BLaER1 treated with 17β-estradiol and CSF1 and Interleukin-3, amounts not matched to agents 10 nM and 100 nM (cell line): ENCODE measurements at regions not wholly inside any gene's neighbourhood (a gene's known extent, or its start where the extent isn't known, plus 50 kb on each side); places are given as distances from the start of the nearest gene placed in this dataset.

Source experiments
- H3K27ac ChIP-seq, 11 experiments: shearing (Covaris generic); formaldehyde crosslinking; 2 replicates each; pipeline ENCODE4 v1.8.1; 2022
- H3K27me3 ChIP-seq, 11 experiments: shearing (Covaris generic); formaldehyde crosslinking; 2 replicates each; pipeline ENCODE4 v1.8.1; 2022
- H3K36me3 ChIP-seq, 11 experiments: shearing (Covaris generic); formaldehyde crosslinking; 2 replicates each; pipeline ENCODE4 v1.8.1; 2022
- H3K4me1 ChIP-seq, 10 experiments: shearing (Covaris generic); formaldehyde crosslinking; 2 replicates each; pipeline ENCODE4 v1.8.1; 2022
- H3K4me2 ChIP-seq, 11 experiments: shearing (Covaris generic); formaldehyde crosslinking; 2 replicates each; pipeline ENCODE4 v1.8.1; 2022
- H3K4me3 ChIP-seq, 10 experiments: shearing (Covaris generic); formaldehyde crosslinking; 2 replicates each; pipeline ENCODE4 v1.8.1; 2022
- H3K9ac ChIP-seq, 11 experiments: shearing (Covaris generic); formaldehyde crosslinking; 2 replicates each; pipeline ENCODE4 v1.8.1; 2022
- H3K9me3 ChIP-seq, 11 experiments: shearing (Covaris generic); formaldehyde crosslinking; replicated peaks in 1 of 11; 2 replicates each; pipeline ENCODE4 v1.8.1; 2022
- H4K20me1 ChIP-seq, 11 experiments: shearing (Covaris generic); formaldehyde crosslinking; 2 replicates each; pipeline ENCODE4 v1.8.1; 2022
- Cebpa-rat ChIP-seq, 11 experiments: shearing (Covaris generic); IDR thresholded peaks; 2 replicates each; pipeline ENCODE4 v1.8.1; 2022

- TF ChIP-seq Cebpa-rat (IDR thresholded peaks at IDR 0.05): no peak
- Histone ChIP-seq H3K27ac (no peak overlapping the region), H3K4me1 (peaks cover 0 to 46% (median 28%) of the 10 kb centered on the region in 10 experiments; a peak in 17 of 20 replicates), H3K4me2 (no peak overlapping the region), H3K9me3 (peaks cover 0 to 21% (median 3%) of the 10 kb centered on the region in 11 experiments; a peak in 9 of 22 replicates), H3K27me3 (no peaks in the 10 kb centered on the region), H3K4me3 (no peak overlapping the region), H3K36me3 (no peaks in the 10 kb centered on the region; a peak in 1 of 22 replicates), H3K9ac (no peak overlapping the region), H4K20me1 (no peaks in the 10 kb centered on the region)
These were observed 231.9 kb upstream of the TBC1D5 start for GRCh38 chr3:17974206-17974841.

- H3K4me1 ChIP-seq: peaks cover 0 to 35% (median 17%) of the 10 kb centered on the region in 10 experiments; a peak in 17 of 20 replicates
- H4K20me1 ChIP-seq: no peaks in the 10 kb centered on the region
- no peak overlapping the region for H3K4me3 ChIP-seq
- no peak overlapping the region for H3K9ac ChIP-seq
- no peaks in the 10 kb centered on the region for H3K27me3 ChIP-seq
- no peak for TF ChIP-seq Cebpa-rat (IDR thresholded peaks at IDR 0.05)
- no peaks in the 10 kb centered on the region; a peak in 1 of 22 replicates for H3K36me3 ChIP-seq
- no peak overlapping the region for H3K27ac ChIP-seq
- H3K4me2 ChIP-seq: no peak overlapping the region
- peaks cover 0 to 32% (median 13%) of the 10 kb centered on the region in 11 experiments; a peak in 13 of 22 replicates for H3K9me3 ChIP-seq
These were observed 230.8 kb upstream of the TBC1D5 start for GRCh38 chr3:17972959-17973906.

- TF ChIP-seq Cebpa-rat (IDR thresholded peaks at IDR 0.05): no peak
- Histone ChIP-seq H4K20me1 (no peaks in the 10 kb centered on the region), H3K4me2 (no peak overlapping the region), H3K9ac (no peak overlapping the region), H3K27ac (no peak overlapping the region), H3K9me3 (peaks cover 0 to 39% (median 13%) of the 10 kb centered on the region in 11 experiments; a peak in 13 of 22 replicates), H3K36me3 (no peaks in the 10 kb centered on the region; a peak in 1 of 22 replicates), H3K27me3 (no peaks in the 10 kb centered on the region), H3K4me3 (no peak overlapping the region), H3K4me1 (peaks cover 0 to 27% (median 14%) of the 10 kb centered on the region in 10 experiments; a peak in 17 of 20 replicates)
These were observed 230.0 kb upstream of the TBC1D5 start for GRCh38 chr3:17972476-17972875.

- Histone ChIP-seq H4K20me1 (no peaks in the 10 kb centered on the region), H3K9me3 (peaks cover 0 to 39% (median 15%) of the 10 kb centered on the region in 11 experiments; a peak in 14 of 22 replicates), H3K9ac (no peak overlapping the region), H3K4me2 (no peak overlapping the region), H3K4me1 (peaks cover 0 to 23% (median 12%) of the 10 kb centered on the region in 10 experiments; a peak in 17 of 20 replicates), H3K4me3 (no peak overlapping the region), H3K27ac (no peak overlapping the region), H3K27me3 (no peaks in the 10 kb centered on the region), H3K36me3 (no peaks in the 10 kb centered on the region; a peak in 1 of 22 replicates)
- no peak for TF ChIP-seq Cebpa-rat (IDR thresholded peaks at IDR 0.05)
These were observed 229.6 kb upstream of the TBC1D5 start for GRCh38 chr3:17972030-17972429.

- Histone ChIP-seq H3K27me3 (no peaks in the 10 kb centered on the region), H3K4me3 (no peak overlapping the region), H3K9me3 (peaks cover 0 to 34% (median 15%) of the 10 kb centered on the region in 11 experiments; a peak in 15 of 22 replicates), H4K20me1 (no peaks in the 10 kb centered on the region), H3K27ac (no peak overlapping the region), H3K36me3 (no peaks in the 10 kb centered on the region; a peak in 1 of 22 replicates), H3K4me1 (peaks cover 0 to 15% (median 0%) of the 10 kb centered on the region in 10 experiments; a peak in 1 of 20 replicates), H3K4me2 (no peak overlapping the region), H3K9ac (no peak overlapping the region)
- no peak for TF ChIP-seq Cebpa-rat (IDR thresholded peaks at IDR 0.05)
These were observed 227.6 kb upstream of the TBC1D5 start for GRCh38 chr3:17969985-17970568.

GRCh38 chr3:17969244-17969643 is 226.8 kb upstream of the TBC1D5 start:
- Histone ChIP-seq H3K9ac (no peak overlapping the region), H3K36me3 (no peaks in the 10 kb centered on the region), H3K4me2 (no peak overlapping the region), H3K4me3 (no peak overlapping the region), H3K27ac (no peak overlapping the region), H4K20me1 (no peaks in the 10 kb centered on the region), H3K9me3 (peaks cover 0 to 32% (median 15%) of the 10 kb centered on the region in 11 experiments; a peak in 14 of 22 replicates), H3K4me1 (peaks cover 0 to 15% (median 0%) of the 10 kb centered on the region in 10 experiments; a peak in 2 of 20 replicates), H3K27me3 (no peaks in the 10 kb centered on the region)
- TF ChIP-seq Cebpa-rat (IDR thresholded peaks at IDR 0.05): no peak

- Histone ChIP-seq H3K4me1 (peaks cover 0 to 15% (median 0%) of the 10 kb centered on the region in 10 experiments; a peak in 2 of 20 replicates), H4K20me1 (no peaks in the 10 kb centered on the region), H3K9me3 (peaks cover 0 to 31% (median 15%) of the 10 kb centered on the region in 11 experiments; a peak in 14 of 22 replicates), H3K36me3 (no peaks in the 10 kb centered on the region), H3K4me3 (no peak overlapping the region), H3K27ac (no peak overlapping the region), H3K27me3 (no peaks in the 10 kb centered on the region), H3K9ac (no peak overlapping the region), H3K4me2 (no peak overlapping the region)
- no peak for TF ChIP-seq Cebpa-rat (IDR thresholded peaks at IDR 0.05)
These were observed 225.6 kb upstream of the TBC1D5 start for GRCh38 chr3:17967953-17968607.

GRCh38 chr3:17967111-17967510 is 224.7 kb upstream of the TBC1D5 start:
- no peak for TF ChIP-seq Cebpa-rat (IDR thresholded peaks at IDR 0.05)
- Histone ChIP-seq H3K27ac (no peak overlapping the region), H3K4me1 (peaks cover 0 to 15% (median 0%) of the 10 kb centered on the region in 10 experiments; a peak in 2 of 20 replicates), H3K27me3 (no peaks in the 10 kb centered on the region), H4K20me1 (no peaks in the 10 kb centered on the region), H3K4me3 (no peak overlapping the region), H3K9me3 (peaks cover 0 to 39% (median 15%) of the 10 kb centered on the region in 11 experiments; a peak in 14 of 22 replicates), H3K4me2 (peak overlapping the region in 1 of 11 experiments; percentile 1; a peak in 1 of 22 replicates), H3K36me3 (no peaks in the 10 kb centered on the region), H3K9ac (no peak overlapping the region)
